Left lung (tissue), 4 donors: ENCODE measurements at regions not wholly inside any gene's neighbourhood (a gene's known extent, or its start where the extent isn't known, plus 50 kb on each side); places are given as distances from the start of the nearest gene placed in this dataset.
"Not testable (repeated sequence)": the region's sequence is repeated elsewhere in the genome, so short reads cannot be mapped to it uniquely, and the experiment has no call there.

Source experiments
- ATAC-seq: fragments of 200-7000 bp; cut with Tn5 transposase; one replicate; pipeline ENCODE4 v1.9.1; 2020; ENCODE audit warnings: moderate library complexity
- DNase-seq, 4 donors: peaks; one replicate each; pipeline ENCODE4 v3.0.0-alpha.2; 2013 to 2020
- H3K27ac ChIP-seq, 2 donors: fragments of 200-600 bp; sonication (generic) in 1 of 2; one replicate each; pipeline versions ENCODE4 v1.5.0 to v1.8.0; 2020 to 2021
- H3K27me3 ChIP-seq, 2 donors: fragments of 200-600 bp; sonication (generic) in 1 of 2; one replicate each; pipeline versions ENCODE4 v1.5.0 to v1.8.0; 2020 to 2021
- H3K36me3 ChIP-seq, 2 donors: fragments of 200-600 bp; sonication (generic) in 1 of 2; one replicate each; pipeline versions ENCODE4 v1.5.0 to v1.8.0; 2020 to 2021
- H3K4me1 ChIP-seq, 2 donors: fragments of 200-600 bp; one replicate each; pipeline ENCODE4 v1.8.0; 2021
- H3K4me3 ChIP-seq, 2 donors: fragments of 200-600 bp; sonication (generic) in 1 of 2; one replicate each; pipeline versions ENCODE4 v1.5.0 to v1.8.0; 2020 to 2021; ENCODE audit warnings: mild to moderate bottlenecking in 1 of 2
- H3K9me3 ChIP-seq, 2 donors: fragments of 200-600 bp; sonication (generic) in 1 of 2; one replicate each; pipeline versions ENCODE4 v1.5.0 to v1.8.0; 2020 to 2021
- CTCF ChIP-seq, 2 donors: fragments of 200-600 bp; sonication (generic) in 1 of 2; IDR thresholded peaks; one replicate each; pipeline versions ENCODE4 v1.5.0 to v1.8.0; 2021; ENCODE audit warnings: antibody characterized with exemption in 2 of 2
- intact Hi-C, 2 donors: fragments of 100-400 bp; cut with DNase I; formaldehyde crosslinking; loops; one replicate each; pipeline versions ENCODE4 v1.11.2 to v1.14.2; 2022
- donor health status: DM: no; HTN: yes; CAD: no.
- donor health status: DM: no; HTN: no; CAD: no.

DNA sequence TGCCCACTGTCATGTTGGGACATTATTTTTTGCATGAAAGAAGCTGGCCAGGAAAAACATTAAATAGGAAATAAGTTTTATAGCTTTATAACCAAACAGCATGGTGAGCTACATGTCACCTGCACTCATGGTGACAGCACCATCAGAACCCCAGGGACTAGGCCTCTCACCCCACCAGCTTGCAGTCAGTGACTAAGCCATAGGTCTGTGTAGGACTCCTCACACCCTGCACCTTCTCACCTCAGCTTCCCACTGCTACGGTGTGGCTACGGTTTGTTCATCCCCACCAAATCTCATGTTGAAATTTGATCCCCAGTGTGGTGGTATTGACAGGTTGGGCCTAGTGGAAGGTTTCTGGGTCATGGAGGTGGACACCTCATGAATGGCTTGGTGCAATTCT, 161.3 kb upstream of the VIPR2 start:
- ATAC-seq (no peak), DNase-seq (no peak)
- no peak for TF ChIP-seq CTCF (IDR thresholded peaks at IDR 0.05)

DNA sequence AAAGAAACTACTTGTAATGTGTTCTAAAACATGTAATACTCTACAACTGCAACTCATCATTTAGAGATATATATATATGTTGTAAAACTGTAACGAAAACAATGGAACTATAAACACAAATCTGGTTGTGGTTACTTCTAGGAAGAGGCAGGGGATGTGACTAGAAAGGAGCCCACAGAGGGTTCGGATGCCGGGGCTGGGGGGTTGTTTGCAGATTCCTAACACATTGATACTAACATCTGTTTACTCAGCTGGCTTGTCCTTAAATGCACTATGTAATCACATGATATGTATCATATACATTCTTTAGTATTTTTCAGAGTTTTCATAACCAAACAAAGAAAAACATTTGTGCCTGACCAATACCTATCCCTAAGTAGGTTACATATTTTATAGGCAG, 160.5 kb upstream of the VIPR2 start:
- H3K9me3 ChIP-seq, H3K27me3 ChIP-seq, ATAC-seq, H3K4me3 ChIP-seq, H3K27ac ChIP-seq, DNase-seq, intact Hi-C loops, H3K36me3 ChIP-seq, H3K4me1 ChIP-seq: not testable (repeated sequence)

More for the DNA sequence above, 161.3 kb upstream of the VIPR2 start:
- no peaks in the 10 kb centered on the region for H3K9me3 ChIP-seq
- no peaks in the 10 kb centered on the region for H3K4me1 ChIP-seq
- H3K27ac ChIP-seq = no peak overlapping the region
- no peak overlapping the region for H3K4me3 ChIP-seq
- no peaks in the 10 kb centered on the region for H3K36me3 ChIP-seq
- intact Hi-C loops = no loop called here
- no peaks in the 10 kb centered on the region for H3K27me3 ChIP-seq

GRCh38 chr7:159303510-159303909, 158.8 kb upstream of the VIPR2 start:
- H3K27ac ChIP-seq, H3K4me1 ChIP-seq, H3K9me3 ChIP-seq, DNase-seq, intact Hi-C loops, ATAC-seq, H3K36me3 ChIP-seq, H3K4me3 ChIP-seq, H3K27me3 ChIP-seq: not testable (repeated sequence)

DNA sequence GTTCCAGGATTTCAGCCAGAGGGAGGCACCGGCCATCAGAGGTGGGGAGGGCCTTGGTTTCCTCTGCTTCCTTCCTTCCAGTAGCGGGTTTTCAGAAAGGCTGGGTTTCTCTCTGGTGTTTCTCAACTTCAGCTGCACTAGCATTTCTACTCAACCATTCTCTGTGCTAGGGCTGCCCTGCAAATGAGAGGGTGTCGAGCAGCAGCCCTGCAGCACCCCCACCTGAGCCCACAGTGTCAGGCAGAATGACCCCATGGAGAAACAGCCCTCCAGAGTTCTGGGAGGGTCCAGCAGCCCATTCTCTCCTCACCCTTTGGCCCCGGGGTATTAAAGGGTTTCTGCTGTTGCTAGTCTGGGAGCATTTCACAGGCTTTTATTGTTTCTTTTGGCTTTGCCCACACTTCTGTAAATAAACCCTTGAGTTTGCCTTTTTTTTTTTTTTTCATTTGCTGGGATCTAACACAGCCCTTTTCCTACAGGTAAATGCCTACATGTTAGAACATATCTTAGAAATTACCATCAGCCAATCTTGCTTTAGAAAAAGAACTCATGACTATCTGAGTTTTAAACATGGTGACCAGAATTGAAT, 151.5 kb upstream of the VIPR2 start:
- Histone ChIP-seq H3K27me3 (peaks cover 0 to 3% of the 10 kb centered on the region in 2 donors), H3K27ac (no peak overlapping the region), H3K4me3 (no peak overlapping the region), H3K4me1 (no peaks in the 10 kb centered on the region), H3K9me3 (peaks cover 0 to 8% of the 10 kb centered on the region in 2 donors), H3K36me3 (no peaks in the 10 kb centered on the region)
- DNase-seq (no peak), ATAC-seq (no peak)
- intact Hi-C loops = no loop called here
- TF ChIP-seq CTCF (IDR thresholded peaks at IDR 0.05) = no peak

GRCh38 chr7:159286487-159286886, 141.8 kb upstream of the VIPR2 start:
- H3K4me3 ChIP-seq, DNase-seq, H3K27ac ChIP-seq, H3K36me3 ChIP-seq, H3K27me3 ChIP-seq, H3K4me1 ChIP-seq, intact Hi-C loops, ATAC-seq: not testable (repeated sequence)
- peaks cover 0 to 18% of the 10 kb centered on the region in 2 donors for H3K9me3 ChIP-seq

DNA sequence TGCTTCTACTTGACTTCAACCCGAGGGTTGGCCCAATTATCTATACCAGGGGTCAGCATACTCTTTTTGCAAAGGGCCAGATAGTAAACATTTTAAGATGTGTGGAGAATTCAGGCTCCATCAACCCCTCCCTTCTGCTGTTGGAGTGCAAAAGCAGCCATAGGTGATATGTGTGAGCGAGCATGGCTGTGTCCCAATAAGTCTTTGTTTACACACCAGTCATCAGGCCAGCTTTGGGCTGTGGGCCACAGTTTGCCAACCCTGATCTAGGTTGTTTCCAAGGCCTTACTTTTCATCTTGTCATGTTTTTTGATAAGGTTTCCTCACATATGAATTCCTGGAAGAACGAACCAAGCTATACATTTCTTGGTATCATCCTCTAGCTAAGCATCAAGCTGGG, 136.9 kb upstream of the VIPR2 start:
- intact Hi-C loops = no loop called here
- peaks cover 0 to 16% of the 10 kb centered on the region in 2 donors for H3K9me3 ChIP-seq
- no peaks in the 10 kb centered on the region for H3K27me3 ChIP-seq
- H3K27ac ChIP-seq = no peak overlapping the region
- ATAC-seq (no peak), DNase-seq (no peak)
- TF ChIP-seq CTCF (IDR thresholded peaks at IDR 0.05) = no peak
- no peak overlapping the region for H3K4me3 ChIP-seq
- H3K36me3 ChIP-seq = no peaks in the 10 kb centered on the region
- no peaks in the 10 kb centered on the region for H3K4me1 ChIP-seq

GRCh38 chr7:159280008-159280407, 135.3 kb upstream of the VIPR2 start:
- no peak for TF ChIP-seq CTCF (IDR thresholded peaks at IDR 0.05)
- Histone ChIP-seq H3K36me3 (no peaks in the 10 kb centered on the region), H3K27ac (no peak overlapping the region), H3K4me3 (no peak overlapping the region), H3K27me3 (no peaks in the 10 kb centered on the region), H3K4me1 (no peaks in the 10 kb centered on the region), H3K9me3 (peaks cover 0 to 11% of the 10 kb centered on the region in 2 donors)
- ATAC-seq = no peak
- no peak for DNase-seq
- intact Hi-C loops = no loop called here
